GM12872 (cell line): ENCODE measurements at regions not wholly inside any gene's neighbourhood (a gene's known extent, or its start where the extent isn't known, plus 50 kb on each side); places are given as distances from the start of the nearest gene placed in this dataset.

Source experiments
- CTCF ChIP-seq: IDR thresholded peaks from 3 replicates; pipeline ENCODE4 v1.5.1; 2011; ENCODE audit warnings: low read depth, mild to moderate bottlenecking, low read length, moderate library complexity; ENCODE audit not compliant: insufficient read depth

- TF ChIP-seq CTCF = no peak
Observed at GRCh38 chr15:29465816-29466215, 196.2 kb upstream of the NSMCE3 start.

DNA sequence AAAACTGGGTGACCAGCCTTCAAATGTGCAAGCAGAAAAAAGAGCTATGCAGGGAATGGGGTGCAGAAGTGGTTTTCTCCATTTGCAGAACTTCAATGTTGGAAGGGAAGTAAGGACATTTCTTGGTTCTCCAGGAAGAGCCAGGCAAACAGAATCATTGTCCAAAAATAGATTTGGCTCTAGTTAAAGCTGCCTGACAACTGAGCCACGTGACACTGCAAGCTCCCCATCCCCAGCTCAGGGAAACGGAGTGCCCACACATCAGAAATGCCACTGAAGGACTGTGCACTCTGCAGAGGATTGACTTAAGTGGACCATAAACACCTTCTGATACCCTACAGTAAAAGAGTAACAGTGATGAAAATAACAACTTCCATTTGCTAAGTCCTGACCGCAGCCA is 195.6 kb upstream of the NSMCE3 start:
- no peak for TF ChIP-seq CTCF

- no peak for TF ChIP-seq CTCF
Observed at GRCh38 chr15:29461877-29462276, 192.3 kb upstream of the NSMCE3 start.

DNA sequence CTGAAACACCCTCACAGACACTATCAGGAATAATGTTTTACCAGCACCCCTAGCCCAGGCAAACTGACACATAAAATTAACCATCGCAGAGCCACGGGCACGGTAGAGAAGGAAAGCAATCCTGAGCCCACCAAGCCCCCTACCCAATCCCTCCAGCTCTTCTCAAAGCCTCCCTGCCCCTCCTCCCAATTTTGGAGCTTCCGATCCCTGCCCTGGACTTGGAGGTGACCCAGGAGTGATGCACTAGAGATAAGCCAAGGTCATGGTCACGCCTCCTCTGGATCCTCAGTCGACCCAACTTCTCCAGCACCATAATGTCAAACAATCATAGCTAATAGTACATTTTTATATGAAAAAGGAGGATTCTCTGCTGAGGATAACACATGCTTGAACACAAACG is 188.7 kb upstream of the NSMCE3 start:
- no peak for TF ChIP-seq CTCF

DNA sequence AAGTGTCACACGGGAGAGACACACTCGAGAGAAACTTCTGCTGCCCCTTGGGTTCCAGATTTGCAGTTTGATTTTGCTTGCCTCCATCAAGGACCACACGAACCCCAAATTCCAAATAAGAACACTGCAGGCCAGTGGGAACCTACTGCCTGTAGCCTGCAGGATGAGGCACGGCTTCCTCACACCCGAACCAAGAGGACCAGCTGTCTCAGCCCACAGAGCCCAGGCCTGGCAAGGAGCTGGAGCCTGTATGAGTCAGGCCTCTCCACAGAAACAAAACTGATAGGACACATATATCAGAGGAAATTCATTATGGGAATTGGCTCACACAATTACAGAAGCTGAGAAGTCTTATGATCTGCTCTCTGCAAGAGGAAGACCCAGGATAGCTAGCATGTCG is 188.1 kb upstream of the NSMCE3 start:
- TF ChIP-seq CTCF = no peak

DNA sequence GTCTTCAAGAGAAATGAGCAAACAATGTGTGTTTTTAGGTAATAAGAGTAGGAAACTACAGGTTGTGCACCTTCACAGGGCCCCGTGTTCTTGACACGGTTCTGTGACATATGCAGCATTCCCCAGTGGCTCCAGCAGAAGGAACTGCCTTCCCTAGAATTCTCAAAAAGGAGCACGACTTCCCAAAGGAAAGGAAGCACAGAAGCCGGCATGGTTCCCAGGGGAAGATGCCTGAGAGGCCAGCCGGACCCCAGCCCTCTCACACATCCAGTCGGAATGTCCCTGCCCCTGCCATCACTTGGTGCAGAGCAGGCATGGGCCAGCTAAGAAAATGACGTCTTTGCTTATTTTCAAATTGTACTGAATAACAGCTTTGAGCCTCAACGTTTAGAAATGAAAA is 187.3 kb upstream of the NSMCE3 start:
- TF ChIP-seq CTCF = no peak

DNA sequence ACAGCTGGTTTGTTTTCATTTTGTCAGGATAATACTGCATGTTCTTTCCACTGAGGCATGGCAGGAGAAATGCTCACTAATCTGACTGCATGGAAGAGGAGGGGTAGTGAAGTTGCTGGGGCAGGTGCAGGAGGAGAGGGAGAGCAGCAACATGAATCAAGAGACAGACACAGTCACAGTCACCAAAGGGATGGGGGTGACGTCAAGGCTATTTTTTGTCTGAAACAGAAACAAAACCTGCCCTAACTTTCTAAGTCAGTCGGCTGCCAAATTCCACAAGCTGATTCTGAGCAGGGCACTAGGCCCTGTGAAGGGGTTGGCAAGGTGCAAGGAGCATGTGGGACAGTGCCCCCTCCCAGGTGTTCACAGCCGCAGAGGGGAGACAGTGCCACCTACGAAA is 186.6 kb upstream of the NSMCE3 start:
- TF ChIP-seq CTCF = no peak

- no peak for TF ChIP-seq CTCF
Observed at GRCh38 chr15:29455530-29455929, 185.9 kb upstream of the NSMCE3 start.
